OCI-LY1 (cell line): ENCODE measurements at regions not wholly inside any gene's neighbourhood (a gene's known extent, or its start where the extent isn't known, plus 50 kb on each side); places are given as distances from the start of the nearest gene placed in this dataset.

Experiments used
- H2AFZ ChIP-seq: fragments of 200-600 bp; sonication (generic), shearing (Covaris generic); 2 replicates; pipeline ENCODE4 v1.6.0; 2014; ENCODE audit warnings: antibody characterized with exemption, mild to moderate bottlenecking, low read length
- H3F3A ChIP-seq: fragments of 200-600 bp; sonication (generic), shearing (Covaris generic); 2 replicates; pipeline ENCODE4 v1.6.0; 2014; ENCODE audit warnings: mild to moderate bottlenecking, antibody characterized with exemption, low read length, moderate library complexity; ENCODE audit not compliant: insufficient read depth
- H3K27ac ChIP-seq: fragments of 200-600 bp; sonication (generic); 2 replicates; pipeline ENCODE4 v1.5.1; 2014; ENCODE audit warnings: low read length, mixed run types, mild to moderate bottlenecking, low read depth; ENCODE audit not compliant: poor library complexity, severe bottlenecking
- H3K27me3 ChIP-seq: fragments of 200-600 bp; sonication (generic); 2 replicates; pipeline ENCODE4 v1.6.0; 2014; ENCODE audit warnings: antibody characterized with exemption, mild to moderate bottlenecking, low read length, moderate library complexity; ENCODE audit not compliant: insufficient read depth
- H3K36me3 ChIP-seq: fragments of 200-600 bp; sonication (generic); 2 replicates; pipeline ENCODE4 v1.6.1; 2014; ENCODE audit warnings: mild to moderate bottlenecking, antibody characterized with exemption, low read length, moderate library complexity, mixed read lengths; ENCODE audit not compliant: insufficient read depth
- H3K4me1 ChIP-seq: fragments of 200-600 bp; sonication (generic); 2 replicates; pipeline ENCODE4 v1.5.1; 2014; ENCODE audit warnings: mild to moderate bottlenecking, low read length, moderate library complexity; ENCODE audit not compliant: insufficient read depth, severe bottlenecking
- H3K4me2 ChIP-seq: fragments of 200-600 bp; sonication (generic), shearing (Covaris generic); 2 replicates; pipeline ENCODE4 v1.6.1; 2014; ENCODE audit warnings: low read length
- H3K4me3 ChIP-seq: fragments of 200-600 bp; sonication (generic); 2 replicates; pipeline ENCODE4 v1.5.1; 2014; ENCODE audit warnings: low read length, low read depth, mild to moderate bottlenecking, mixed read lengths; ENCODE audit not compliant: poor library complexity, severe bottlenecking
- H3K79me2 ChIP-seq: fragments of 200-600 bp; shearing (Covaris generic); 2 replicates; pipeline ENCODE4 v1.6.1; 2016; ENCODE audit warnings: mixed run types, low read length, mixed read lengths; ENCODE audit not compliant: insufficient read depth
- H3K9ac ChIP-seq: fragments of 200-600 bp; sonication (generic), shearing (Covaris generic); 2 replicates; pipeline ENCODE4 v1.6.1; 2014; ENCODE audit warnings: mild to moderate bottlenecking, low read length, mixed read lengths
- H3K9me2 ChIP-seq: fragments of 200-600 bp; sonication (generic), shearing (Covaris generic); 2 replicates; pipeline ENCODE4 v1.6.1; 2014; ENCODE audit warnings: low read depth, mild to moderate bottlenecking, low read length, mixed read lengths
- H3K9me3 ChIP-seq: fragments of 200-600 bp; shearing (Covaris generic); 2 replicates; pipeline ENCODE4 v1.6.1; 2014; ENCODE audit warnings: low read length, mixed read lengths
- H4K20me1 ChIP-seq: fragments of 200-600 bp; sonication (generic), shearing (Covaris generic); 2 replicates; pipeline ENCODE4 v1.6.0; 2016; ENCODE audit warnings: mild to moderate bottlenecking, low read length; ENCODE audit not compliant: insufficient read depth
- CTCF ChIP-seq: fragments of 200-600 bp; sonication (generic), shearing (Covaris generic); IDR thresholded peaks from 2 replicates; pipeline ENCODE4 v1.5.1; 2017; ENCODE audit warnings: mild to moderate bottlenecking, antibody characterized with exemption, low read length, moderate library complexity, mixed read lengths
- EZH2 ChIP-seq: fragments of 200-600 bp; sonication (generic), shearing (Covaris generic); IDR thresholded peaks from 2 replicates; pipeline ENCODE4 v1.8.0; 2017; ENCODE audit warnings: borderline replicate concordance, mixed run types, mild to moderate bottlenecking, antibody characterized with exemption, low read length, moderate library complexity, mixed read lengths

DNA sequence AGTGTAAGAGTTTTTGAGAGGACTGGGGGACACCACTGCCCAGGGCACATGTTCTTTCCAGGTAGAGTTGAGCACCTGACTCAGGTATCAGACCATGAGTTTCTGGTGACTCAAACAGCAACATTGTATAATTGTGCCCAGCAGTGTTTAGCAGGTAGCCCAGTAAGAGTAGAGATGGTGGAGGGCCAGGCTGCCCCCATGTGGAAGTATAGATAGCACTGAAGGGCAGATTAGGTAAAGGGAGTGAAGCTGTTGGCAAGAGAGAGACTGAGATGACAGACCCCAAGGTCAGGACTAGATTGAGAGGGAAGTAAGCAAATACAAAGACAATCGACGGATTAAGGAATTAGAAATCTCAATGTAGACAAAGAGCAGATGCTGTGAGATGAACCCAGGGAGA is 74.6 kb downstream of the TRIM42 start:
- no peak overlapping the region for H3K4me3 ChIP-seq
- H4K20me1 ChIP-seq, result no peaks in the 10 kb centered on the region
- no peak overlapping the region for H3K27ac ChIP-seq
- H3K27me3 ChIP-seq, result 0 out of 2 replicates have a peak, but pooled peaks cover 4% of the 10 kb centered on the region
- no peaks in the 10 kb centered on the region for H3K9me3 ChIP-seq
- peak; percentile 24; the same call in 1 of the 2 replicates for TF ChIP-seq CTCF
- TF ChIP-seq EZH2, result no peak
- H3K4me2 ChIP-seq, result no peak overlapping the region
- no peaks in the 10 kb centered on the region for H3K79me2 ChIP-seq
- no peak overlapping the region for H3K9ac ChIP-seq
- H2AFZ ChIP-seq, result no peak overlapping the region
- no peaks in the 10 kb centered on the region for H3F3A ChIP-seq
- H3K36me3 ChIP-seq, result no peaks in the 10 kb centered on the region
- peaks cover 40% of the 10 kb centered on the region for H3K4me1 ChIP-seq
- H3K9me2 ChIP-seq, result no peaks in the 10 kb centered on the region

DNA sequence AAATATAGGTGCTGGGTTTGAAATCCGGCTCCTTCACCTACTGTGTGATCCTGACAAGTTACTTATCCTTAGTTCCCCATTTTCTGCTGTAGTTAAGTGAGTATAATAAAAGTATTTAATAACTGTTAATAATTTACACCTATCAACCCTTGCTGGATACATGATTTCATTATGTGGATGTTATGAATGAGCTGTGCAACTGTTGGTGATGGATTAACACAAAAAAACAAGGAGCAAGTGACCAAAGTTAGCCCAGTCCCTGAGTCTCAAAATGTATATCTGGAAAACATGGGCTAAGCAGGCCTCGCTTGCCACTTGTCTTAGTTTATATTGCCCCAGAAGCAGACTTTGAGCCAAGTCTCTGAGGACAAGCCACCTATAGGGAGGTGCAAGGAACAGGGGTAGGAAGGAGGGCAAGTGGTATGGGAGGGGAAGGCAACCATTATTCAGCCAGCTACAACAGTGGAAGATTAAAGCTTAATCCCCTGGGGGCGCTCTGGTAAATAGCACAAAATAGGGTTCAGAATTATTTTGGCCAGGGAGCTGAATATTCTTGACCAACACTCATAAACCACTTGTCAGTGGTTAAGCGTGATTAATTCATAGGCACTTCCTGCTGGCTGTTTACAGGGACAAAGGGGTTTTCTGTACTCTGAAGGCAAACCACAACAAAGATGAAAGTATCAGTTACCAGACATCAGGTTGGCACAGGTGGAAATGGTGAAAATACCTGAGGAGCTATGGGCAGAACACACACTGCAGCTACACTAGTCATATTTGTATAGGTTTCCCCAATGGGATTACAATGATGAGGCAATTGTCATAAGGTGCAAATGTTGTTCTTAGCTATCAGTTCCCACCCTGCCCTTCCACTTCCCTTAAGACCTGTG is 76.2 kb downstream of the TRIM42 start:
- Histone ChIP-seq H3K27ac (peak overlapping the region; percentile 64), H3K4me3 (no peak overlapping the region), H3K9me3 (no peaks in the 10 kb centered on the region), H3K9me2 (no peaks in the 10 kb centered on the region), H3K79me2 (no peaks in the 10 kb centered on the region), H3K36me3 (no peaks in the 10 kb centered on the region), H2AFZ (no peak overlapping the region), H3K27me3 (0 out of 2 replicates have a peak, but pooled peaks cover 4% of the 10 kb centered on the region), H4K20me1 (no peaks in the 10 kb centered on the region), H3F3A (no peaks in the 10 kb centered on the region), H3K4me1 (peaks cover 43% of the 10 kb centered on the region), H3K9ac (no peak overlapping the region), H3K4me2 (peak overlapping the region; percentile 5; the same call in 1 of the 2 replicates)
- TF ChIP-seq EZH2 (no peak), CTCF (peak; percentile 38; the same call in 1 of the 2 replicates)

DNA sequence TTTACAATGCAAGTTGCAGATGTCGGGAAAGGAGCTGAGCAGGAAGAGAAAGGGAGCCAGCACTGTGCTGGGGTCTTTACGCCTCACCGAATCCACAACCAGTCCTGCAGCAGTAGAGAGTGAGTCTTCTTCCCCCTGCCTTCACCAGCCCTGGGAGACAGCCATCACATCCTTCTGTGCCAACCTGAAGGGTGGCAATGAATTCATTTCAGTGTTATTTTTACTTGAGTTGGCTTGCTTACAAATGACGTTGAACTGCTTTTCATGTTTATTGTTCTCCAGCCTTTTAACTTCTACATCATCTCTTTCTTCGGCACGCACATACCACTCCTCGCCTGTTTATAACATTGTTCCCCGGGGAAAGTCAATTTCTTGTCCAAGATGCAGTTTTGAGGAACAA is 77.1 kb downstream of the TRIM42 start:
- H3K4me3 ChIP-seq, result no peak overlapping the region
- peak overlapping the region; percentile 5; the same call in 1 of the 2 replicates for H3K4me2 ChIP-seq
- H3F3A ChIP-seq, result no peaks in the 10 kb centered on the region
- H3K36me3 ChIP-seq, result no peaks in the 10 kb centered on the region
- no peak overlapping the region for H3K9ac ChIP-seq
- no peak overlapping the region for H2AFZ ChIP-seq
- H3K9me3 ChIP-seq, result no peaks in the 10 kb centered on the region
- no peaks in the 10 kb centered on the region for H3K79me2 ChIP-seq
- no peaks in the 10 kb centered on the region for H3K9me2 ChIP-seq
- no peaks in the 10 kb centered on the region for H4K20me1 ChIP-seq
- no peak for TF ChIP-seq EZH2
- TF ChIP-seq CTCF, result no peak
- 0 out of 2 replicates have a peak, but pooled peaks cover 4% of the 10 kb centered on the region for H3K27me3 ChIP-seq
- peak overlapping the region; percentile 64 for H3K27ac ChIP-seq
- H3K4me1 ChIP-seq, result peaks cover 46% of the 10 kb centered on the region
